ENCODE measurements at regions not wholly inside any gene's neighbourhood (a gene's known extent, or its start where the extent isn't known, plus 50 kb on each side); places are given as distances from the start of the nearest gene placed in this dataset.

DNA sequence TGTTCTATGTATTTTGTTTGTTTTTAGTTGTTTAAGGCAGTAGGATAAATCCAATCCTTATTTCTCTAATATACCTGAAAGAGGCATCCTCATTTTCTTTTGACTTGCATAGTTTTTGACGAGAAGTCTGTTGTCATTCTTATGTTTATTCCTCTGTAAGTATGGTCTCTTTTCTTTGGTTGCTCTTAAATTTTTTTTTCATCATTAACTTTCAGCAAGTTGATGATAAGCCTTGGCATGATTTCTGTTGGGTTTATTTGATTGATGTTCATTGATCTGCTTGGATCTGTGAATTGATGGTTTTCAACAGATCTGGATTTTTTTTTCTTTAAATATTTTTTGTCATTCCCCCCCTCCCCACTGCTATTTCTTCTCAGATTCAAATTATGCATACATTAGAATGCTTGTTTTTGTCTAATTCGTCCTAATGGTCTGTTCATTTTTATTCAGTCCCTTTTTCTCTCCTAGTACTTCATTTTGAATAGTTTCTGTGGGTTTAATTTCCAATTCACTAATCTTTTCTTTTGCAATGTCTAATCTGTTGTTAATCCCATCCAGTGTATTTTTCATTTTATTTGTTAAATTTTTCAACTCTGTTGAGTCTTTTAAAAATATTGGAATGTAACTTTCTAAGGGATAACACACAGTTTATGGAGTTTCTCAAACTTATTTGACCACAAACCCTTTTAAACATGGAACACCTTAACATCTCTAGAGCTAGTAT lies 495.9 kb downstream of the CSNK1G3 start:
- no peak for TF ChIP-seq POLR2A (IDR thresholded peaks at IDR 0.05)
- TF ChIP-seq, protein P1, sequence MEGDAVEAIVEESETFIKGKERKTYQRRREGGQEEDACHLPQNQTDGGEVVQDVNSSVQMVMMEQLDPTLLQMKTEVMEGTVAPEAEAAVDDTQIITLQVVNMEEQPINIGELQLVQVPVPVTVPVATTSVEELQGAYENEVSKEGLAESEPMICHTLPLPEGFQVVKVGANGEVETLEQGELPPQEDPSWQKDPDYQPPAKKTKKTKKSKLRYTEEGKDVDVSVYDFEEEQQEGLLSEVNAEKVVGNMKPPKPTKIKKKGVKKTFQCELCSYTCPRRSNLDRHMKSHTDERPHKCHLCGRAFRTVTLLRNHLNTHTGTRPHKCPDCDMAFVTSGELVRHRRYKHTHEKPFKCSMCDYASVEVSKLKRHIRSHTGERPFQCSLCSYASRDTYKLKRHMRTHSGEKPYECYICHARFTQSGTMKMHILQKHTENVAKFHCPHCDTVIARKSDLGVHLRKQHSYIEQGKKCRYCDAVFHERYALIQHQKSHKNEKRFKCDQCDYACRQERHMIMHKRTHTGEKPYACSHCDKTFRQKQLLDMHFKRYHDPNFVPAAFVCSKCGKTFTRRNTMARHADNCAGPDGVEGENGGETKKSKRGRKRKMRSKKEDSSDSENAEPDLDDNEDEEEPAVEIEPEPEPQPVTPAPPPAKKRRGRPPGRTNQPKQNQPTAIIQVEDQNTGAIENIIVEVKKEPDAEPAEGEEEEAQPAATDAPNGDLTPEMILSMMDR (IDR thresholded peaks at IDR 0.05), result no peak
